Astrocyte (in vitro differentiated cells and primary cell): ENCODE measurements at regions not wholly inside any gene's neighbourhood (a gene's known extent, or its start where the extent isn't known, plus 50 kb on each side); places are given as distances from the start of the nearest gene placed in this dataset.

Source experiments
- DNase-seq: peaks from one replicate; pipeline ENCODE4 v3.0.0-alpha.2; 2010; ENCODE audit warnings: low read depth
- FAIRE-seq: peaks from 2 replicates; lab custom pipeline; 2011; peaks lifted over from hg19 to GRCh38; lab: Jason Lieb, UNC
- H2AFZ ChIP-seq: 2 replicates; pipeline ENCODE4 v1.6.0; 2012; ENCODE audit warnings: low read depth, low read length, inconsistent platforms
- H3K27ac ChIP-seq: 2 replicates; pipeline ENCODE4 v1.5.1; 2011; ENCODE audit warnings: low read depth, low read length, inconsistent platforms
- H3K27me3 ChIP-seq: 2 replicates; pipeline ENCODE4 v1.6.0; 2011; ENCODE audit warnings: low read length, inconsistent platforms; ENCODE audit not compliant: insufficient read depth
- H3K36me3 ChIP-seq: 2 replicates; pipeline ENCODE4 v1.5.1; 2011; ENCODE audit warnings: low read length, inconsistent platforms; ENCODE audit not compliant: insufficient read depth
- H3K4me1 ChIP-seq: 2 replicates; pipeline ENCODE4 v1.5.1; 2011; ENCODE audit warnings: low read length, inconsistent platforms; ENCODE audit not compliant: insufficient read depth
- H3K4me2 ChIP-seq: 2 replicates; pipeline ENCODE4 v1.6.0; 2012; ENCODE audit warnings: low read length, inconsistent platforms
- H3K4me3 ChIP-seq: 2 replicates; pipeline ENCODE4 v1.5.1; 2011; ENCODE audit warnings: low read depth, mild to moderate bottlenecking, low read length, inconsistent platforms; ENCODE audit not compliant: insufficient read depth
- H3K79me2 ChIP-seq: 2 replicates; pipeline ENCODE4 v1.6.0; 2012; ENCODE audit warnings: mild to moderate bottlenecking, low read length, inconsistent platforms; ENCODE audit not compliant: insufficient read depth
- H3K9ac ChIP-seq: 2 replicates; pipeline ENCODE4 v1.6.0; 2012; ENCODE audit warnings: mild to moderate bottlenecking, low read length, inconsistent platforms
- H3K9me3 ChIP-seq: 2 replicates; pipeline ENCODE4 v1.5.1; 2012; ENCODE audit warnings: low read depth, mild to moderate bottlenecking, low read length, inconsistent platforms; ENCODE audit not compliant: insufficient read depth
- H4K20me1 ChIP-seq: 2 replicates; pipeline ENCODE4 v1.6.0; 2012; ENCODE audit warnings: low read length, inconsistent platforms; ENCODE audit not compliant: insufficient read depth
- H3K27ac Mint-ChIP-seq: one replicate; pipeline ENCODE4 v1.8.0; 2021; ENCODE audit warnings: mild to moderate bottlenecking, mixed read lengths; ENCODE audit not compliant: unreplicated experiment
- H3K27me3 Mint-ChIP-seq: one replicate; pipeline ENCODE4 v1.8.0; 2021; ENCODE audit warnings: low read depth, mixed read lengths; ENCODE audit not compliant: unreplicated experiment
- H3K36me3 Mint-ChIP-seq: one replicate; pipeline ENCODE4 v1.8.0; 2021; ENCODE audit warnings: low read depth, mixed read lengths; ENCODE audit not compliant: unreplicated experiment
- H3K4me1 Mint-ChIP-seq: one replicate; pipeline ENCODE4 v1.8.0; 2021; ENCODE audit warnings: low read depth, mixed read lengths; ENCODE audit not compliant: unreplicated experiment
- H3K4me3 Mint-ChIP-seq: one replicate; pipeline ENCODE4 v1.8.0; 2021; ENCODE audit warnings: mild to moderate bottlenecking, moderate library complexity, mixed read lengths; ENCODE audit not compliant: unreplicated experiment
- H3K9me3 Mint-ChIP-seq: one replicate; pipeline ENCODE4 v1.8.0; 2021; ENCODE audit warnings: mild to moderate bottlenecking, mixed read lengths; ENCODE audit not compliant: unreplicated experiment
- EZH2 ChIP-seq: IDR thresholded peaks from 2 replicates; pipeline ENCODE4 v1.6.1; 2012; ENCODE audit warnings: mild to moderate bottlenecking, low read length, inconsistent platforms; ENCODE audit not compliant: insufficient read depth
- TF ChIP-seq, protein P1 (sequence below): IDR thresholded peaks from 2 replicates; pipeline ENCODE4 v1.5.1; 2011; ENCODE audit warnings: low read depth, mild to moderate bottlenecking, inconsistent platforms, low read length, moderate library complexity; ENCODE audit not compliant: insufficient read depth

DNA sequence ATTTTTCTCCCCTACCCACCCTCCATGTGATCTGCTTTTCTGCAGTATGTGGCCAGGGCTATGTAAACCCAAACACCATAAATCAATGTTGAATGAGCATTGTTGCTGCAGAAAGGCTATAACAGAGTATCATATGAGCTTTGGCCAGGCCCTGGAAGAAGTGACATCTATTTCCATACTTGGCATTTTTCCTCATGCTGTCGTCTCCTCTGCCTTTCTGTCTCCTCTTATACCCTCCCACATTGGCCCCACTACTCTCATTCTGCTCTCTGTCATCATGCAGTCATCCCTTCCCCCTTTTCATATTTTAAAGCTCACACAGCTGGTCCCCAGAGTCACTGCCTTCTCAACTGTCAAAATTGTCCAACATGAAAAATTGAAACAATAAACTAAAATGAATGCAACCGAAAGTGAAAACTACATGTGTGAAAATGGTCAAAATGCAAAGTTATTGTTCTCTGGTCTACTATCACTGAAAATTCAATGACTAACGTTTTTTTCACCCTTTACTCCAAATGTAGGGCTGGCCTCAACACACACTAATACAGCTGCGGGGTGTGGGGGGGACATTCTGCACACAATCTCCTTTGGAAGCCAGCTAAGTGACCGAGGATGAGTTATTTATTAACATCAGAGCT lies 290.7 kb upstream of the TMPO start:
- no peaks in the 10 kb centered on the region for H3K9me3 ChIP-seq
- no peak overlapping the region for H2AFZ ChIP-seq
- no peaks in the 10 kb centered on the region for H3K79me2 ChIP-seq
- DNase-seq (no peak), FAIRE-seq (no peak)
- Mint-ChIP-seq H3K9me3 (peaks cover 6% of the 10 kb centered on the region), H3K4me1 (peaks cover 3% of the 10 kb centered on the region), H3K27ac (no peak overlapping the region), H3K4me3 (no peak overlapping the region), H3K36me3 (no peaks in the 10 kb centered on the region), H3K27me3 (peaks cover 2% of the 10 kb centered on the region)
- no peak overlapping the region for H3K4me3 ChIP-seq
- no peak for TF ChIP-seq EZH2
- TF ChIP-seq, protein P1, sequence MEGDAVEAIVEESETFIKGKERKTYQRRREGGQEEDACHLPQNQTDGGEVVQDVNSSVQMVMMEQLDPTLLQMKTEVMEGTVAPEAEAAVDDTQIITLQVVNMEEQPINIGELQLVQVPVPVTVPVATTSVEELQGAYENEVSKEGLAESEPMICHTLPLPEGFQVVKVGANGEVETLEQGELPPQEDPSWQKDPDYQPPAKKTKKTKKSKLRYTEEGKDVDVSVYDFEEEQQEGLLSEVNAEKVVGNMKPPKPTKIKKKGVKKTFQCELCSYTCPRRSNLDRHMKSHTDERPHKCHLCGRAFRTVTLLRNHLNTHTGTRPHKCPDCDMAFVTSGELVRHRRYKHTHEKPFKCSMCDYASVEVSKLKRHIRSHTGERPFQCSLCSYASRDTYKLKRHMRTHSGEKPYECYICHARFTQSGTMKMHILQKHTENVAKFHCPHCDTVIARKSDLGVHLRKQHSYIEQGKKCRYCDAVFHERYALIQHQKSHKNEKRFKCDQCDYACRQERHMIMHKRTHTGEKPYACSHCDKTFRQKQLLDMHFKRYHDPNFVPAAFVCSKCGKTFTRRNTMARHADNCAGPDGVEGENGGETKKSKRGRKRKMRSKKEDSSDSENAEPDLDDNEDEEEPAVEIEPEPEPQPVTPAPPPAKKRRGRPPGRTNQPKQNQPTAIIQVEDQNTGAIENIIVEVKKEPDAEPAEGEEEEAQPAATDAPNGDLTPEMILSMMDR: no peak
- H3K9ac ChIP-seq: no peak overlapping the region
- no peak overlapping the region for H3K4me2 ChIP-seq
- H3K27me3 ChIP-seq: no peaks in the 10 kb centered on the region
- H3K27ac ChIP-seq: no peak overlapping the region
- H3K4me1 ChIP-seq: peaks cover 5% of the 10 kb centered on the region
- no peaks in the 10 kb centered on the region for H3K36me3 ChIP-seq
- no peaks in the 10 kb centered on the region for H4K20me1 ChIP-seq

DNA sequence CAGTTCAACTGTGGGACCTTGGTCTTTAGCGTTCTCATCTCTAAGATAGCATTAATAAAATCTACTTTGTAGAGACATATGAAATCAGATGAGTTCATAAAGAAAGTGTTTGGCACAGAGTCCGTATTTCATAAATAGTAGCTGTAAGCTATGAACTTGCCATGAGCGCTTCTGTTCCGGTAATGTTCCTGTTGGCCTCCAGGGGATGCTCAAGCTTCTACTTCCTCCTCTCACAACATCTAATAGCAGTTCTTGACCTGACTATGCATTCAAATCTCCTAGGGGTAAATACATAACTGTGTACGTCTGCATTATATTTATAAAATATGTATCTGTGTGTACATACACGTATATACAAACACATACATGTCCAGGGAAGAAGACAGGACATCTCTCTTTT lies 288.2 kb upstream of the TMPO start:
- no peaks in the 10 kb centered on the region for H3K9me3 ChIP-seq
- Mint-ChIP-seq H3K4me1 (peaks cover 3% of the 10 kb centered on the region), H3K4me3 (no peak overlapping the region), H3K27ac (no peak overlapping the region), H3K36me3 (no peaks in the 10 kb centered on the region), H3K27me3 (peaks cover 2% of the 10 kb centered on the region), H3K9me3 (peaks cover 3% of the 10 kb centered on the region)
- TF ChIP-seq, protein P1: peak; percentile 31
- TF ChIP-seq EZH2: no peak
- no peaks in the 10 kb centered on the region for H3K36me3 ChIP-seq
- no peaks in the 10 kb centered on the region for H3K79me2 ChIP-seq
- H3K9ac ChIP-seq: no peak overlapping the region
- H3K4me1 ChIP-seq: no peaks in the 10 kb centered on the region
- H3K27me3 ChIP-seq: no peaks in the 10 kb centered on the region
- no peak for DNase-seq
- no peak overlapping the region for H3K27ac ChIP-seq
- H2AFZ ChIP-seq: no peak overlapping the region
- H3K4me2 ChIP-seq: no peak overlapping the region
- no peak overlapping the region for H3K4me3 ChIP-seq
- FAIRE-seq: no peak
- no peaks in the 10 kb centered on the region for H4K20me1 ChIP-seq
